ENCODE measurements at regions not wholly inside any gene's neighbourhood (a gene's known extent, or its start where the extent isn't known, plus 50 kb on each side); places are given as distances from the start of the nearest gene placed in this dataset.
A peak's percentile ranks its signal among the peaks of the same experiment; 100 is the strongest.

- DNase-seq (ENCODE audit: low spot score) (no peak), ATAC-seq (no peak)
- no peak overlapping the region for H3K4me3 ChIP-seq
- no peaks in the 10 kb centered on the region for H3K9me2 ChIP-seq (ENCODE audit: insufficient read depth)
- Mint-ChIP-seq H3K27ac (no peak overlapping the region), H3K4me3 (no peak overlapping the region), H3K4me1 (no peaks in the 10 kb centered on the region), H3K27me3 (ENCODE audit: insufficient read depth, low read depth, poor library complexity) (peaks cover 6% of the 10 kb centered on the region), H3K36me3 (ENCODE audit: low read depth) (peaks cover 6% of the 10 kb centered on the region), H3K9me3 (peaks cover 23% of the 10 kb centered on the region)
- H3K27ac ChIP-seq (ENCODE audit: low read depth) = no peak overlapping the region
- TF ChIP-seq, protein P1, sequence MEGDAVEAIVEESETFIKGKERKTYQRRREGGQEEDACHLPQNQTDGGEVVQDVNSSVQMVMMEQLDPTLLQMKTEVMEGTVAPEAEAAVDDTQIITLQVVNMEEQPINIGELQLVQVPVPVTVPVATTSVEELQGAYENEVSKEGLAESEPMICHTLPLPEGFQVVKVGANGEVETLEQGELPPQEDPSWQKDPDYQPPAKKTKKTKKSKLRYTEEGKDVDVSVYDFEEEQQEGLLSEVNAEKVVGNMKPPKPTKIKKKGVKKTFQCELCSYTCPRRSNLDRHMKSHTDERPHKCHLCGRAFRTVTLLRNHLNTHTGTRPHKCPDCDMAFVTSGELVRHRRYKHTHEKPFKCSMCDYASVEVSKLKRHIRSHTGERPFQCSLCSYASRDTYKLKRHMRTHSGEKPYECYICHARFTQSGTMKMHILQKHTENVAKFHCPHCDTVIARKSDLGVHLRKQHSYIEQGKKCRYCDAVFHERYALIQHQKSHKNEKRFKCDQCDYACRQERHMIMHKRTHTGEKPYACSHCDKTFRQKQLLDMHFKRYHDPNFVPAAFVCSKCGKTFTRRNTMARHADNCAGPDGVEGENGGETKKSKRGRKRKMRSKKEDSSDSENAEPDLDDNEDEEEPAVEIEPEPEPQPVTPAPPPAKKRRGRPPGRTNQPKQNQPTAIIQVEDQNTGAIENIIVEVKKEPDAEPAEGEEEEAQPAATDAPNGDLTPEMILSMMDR (conservative IDR thresholded peaks at IDR 0.05; ENCODE audit: low read depth in 2 of 2) = 0 out of 4 replicates have a peak, but pooled peaks of 1 of the 2 experiments have one; percentile 4
- TF ChIP-seq, protein P2, sequence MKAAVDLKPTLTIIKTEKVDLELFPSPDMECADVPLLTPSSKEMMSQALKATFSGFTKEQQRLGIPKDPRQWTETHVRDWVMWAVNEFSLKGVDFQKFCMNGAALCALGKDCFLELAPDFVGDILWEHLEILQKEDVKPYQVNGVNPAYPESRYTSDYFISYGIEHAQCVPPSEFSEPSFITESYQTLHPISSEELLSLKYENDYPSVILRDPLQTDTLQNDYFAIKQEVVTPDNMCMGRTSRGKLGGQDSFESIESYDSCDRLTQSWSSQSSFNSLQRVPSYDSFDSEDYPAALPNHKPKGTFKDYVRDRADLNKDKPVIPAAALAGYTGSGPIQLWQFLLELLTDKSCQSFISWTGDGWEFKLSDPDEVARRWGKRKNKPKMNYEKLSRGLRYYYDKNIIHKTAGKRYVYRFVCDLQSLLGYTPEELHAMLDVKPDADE (IDR thresholded peaks at IDR 0.05) = no peak
- no peak overlapping the region for H3K4me2 ChIP-seq
- no peaks in the 10 kb centered on the region for H3K79me2 ChIP-seq (replicated peaks; ENCODE audit: insufficient read depth)
- no peaks in the 10 kb centered on the region for H3K36me3 ChIP-seq (ENCODE audit: insufficient read depth)
- no peaks in the 10 kb centered on the region for H3F3A ChIP-seq (replicated peaks; ENCODE audit: low read depth)
- no peak overlapping the region for H2AFZ ChIP-seq
- H3K4me1 ChIP-seq (ENCODE audit: insufficient read depth) = no peaks in the 10 kb centered on the region
- no peaks in the 10 kb centered on the region for H4K20me1 ChIP-seq (replicated peaks; ENCODE audit: insufficient read depth)
- H3K27me3 ChIP-seq (ENCODE audit: insufficient read depth) = no peaks in the 10 kb centered on the region
These were observed 128.3 kb upstream of the THBS2 start for GRCh38 chr6:169381988-169382387.

DNA sequence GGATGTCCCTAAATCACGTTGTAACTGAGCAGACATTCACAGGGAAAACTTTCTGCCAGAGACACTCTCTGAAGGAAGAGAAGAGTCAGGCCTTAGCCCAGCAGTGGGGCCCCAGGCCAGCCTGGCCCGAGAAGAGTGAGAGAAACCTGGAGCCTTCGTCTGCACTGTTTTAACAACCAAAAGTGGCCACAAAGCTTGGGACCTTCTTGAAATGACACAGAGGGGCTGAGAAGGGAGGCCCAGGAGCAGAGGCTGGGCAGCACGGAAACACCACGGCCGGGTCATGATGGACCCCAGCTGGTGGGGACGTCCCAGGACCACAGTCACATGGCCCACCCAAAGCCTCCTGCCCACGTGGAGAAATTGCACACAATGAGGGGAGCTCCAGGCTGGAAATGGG, 126.8 kb upstream of the THBS2 start:
- Histone ChIP-seq H3K9me2 (ENCODE audit: insufficient read depth) (no peaks in the 10 kb centered on the region), H4K20me1 (replicated peaks; ENCODE audit: insufficient read depth) (no peaks in the 10 kb centered on the region), H3K27me3 (ENCODE audit: insufficient read depth) (no peaks in the 10 kb centered on the region), H3F3A (replicated peaks; ENCODE audit: low read depth) (no peaks in the 10 kb centered on the region), H3K4me3 (no peak overlapping the region), H3K79me2 (replicated peaks; ENCODE audit: insufficient read depth) (no peaks in the 10 kb centered on the region), H2AFZ (no peak overlapping the region), H3K4me2 (no peak overlapping the region), H3K4me1 (ENCODE audit: insufficient read depth) (no peaks in the 10 kb centered on the region), H3K36me3 (ENCODE audit: insufficient read depth) (0 out of 2 replicates have a peak, but pooled peaks cover 2% of the 10 kb centered on the region), H3K27ac (ENCODE audit: low read depth) (no peak overlapping the region)
- Mint-ChIP-seq H3K4me3 (no peak overlapping the region), H3K27ac (no peak overlapping the region), H3K9me3 (peaks cover 29% of the 10 kb centered on the region), H3K27me3 (ENCODE audit: insufficient read depth, low read depth, poor library complexity) (peaks cover 10% of the 10 kb centered on the region), H3K36me3 (ENCODE audit: low read depth) (peaks cover 14% of the 10 kb centered on the region), H3K4me1 (no peaks in the 10 kb centered on the region)
- no peak for DNase-seq (ENCODE audit: low spot score)
- ATAC-seq = no peak
- no peak for TF ChIP-seq CREB1 (CRISPR knock-in tag; IDR thresholded peaks at IDR 0.05; ENCODE audit: low read depth)
- no peak for TF ChIP-seq ZNF114 (CRISPR knock-in tag; IDR thresholded peaks at IDR 0.05)
- TF ChIP-seq ZNF331 (CRISPR knock-in tag; IDR thresholded peaks at IDR 0.05; ENCODE audit: low read depth) = no peak
- TF ChIP-seq EZH2phosphoT487 (IDR thresholded peaks at IDR 0.05; ENCODE audit: unreplicated experiment) = no peak
- TF ChIP-seq, protein P2 (IDR thresholded peaks at IDR 0.05) = no peak
- no peak for TF ChIP-seq JUNB (IDR thresholded peaks at IDR 0.05; ENCODE audit: unreplicated experiment)
- no peak for TF ChIP-seq ZNF462 (CRISPR knock-in tag; IDR thresholded peaks at IDR 0.05)

All from GM23338 (cell line).